H1 (cell line): ENCODE measurements at regions not wholly inside any gene's neighbourhood (a gene's known extent, or its start where the extent isn't known, plus 50 kb on each side); places are given as distances from the start of the nearest gene placed in this dataset.
A peak's percentile ranks its signal among the peaks of the same experiment; 100 is the strongest.

Source experiments
- CTCF ChIA-PET: fragments of 300-600 bp; sonication (Branson Sonifier 250); formaldehyde crosslinking; loops from one replicate; lab custom pipeline; 2021; ENCODE audit not compliant: partially characterized antibody; lab: Charles Lee
- POLR2A ChIA-PET: fragments of 300-600 bp; sonication (Branson Sonifier 250); formaldehyde crosslinking; loops from one replicate; lab custom pipeline; 2021; ENCODE audit warnings: inconsistent platforms; ENCODE audit not compliant: partially characterized antibody; lab: Charles Lee
- DNase-seq, 2 experiments: peaks; one replicate each; pipeline versions ENCODE4 v3.0.0 to v3.0.0-alpha.2; 2010 to 2022; ENCODE audit warnings: low spot score in 2 of 2, low read depth in 1 of 2, mixed read lengths in 1 of 2
- FAIRE-seq: peaks from 2 replicates; lab custom pipeline; 2011; peaks lifted over from hg19 to GRCh38; lab: Jason Lieb, UNC
- H2AFZ ChIP-seq: 2 replicates; pipeline ENCODE4 v1.8.1; 2012; ENCODE audit warnings: low read length, inconsistent platforms
- H2AK5ac ChIP-seq: 2 replicates; pipeline ENCODE4 v1.6.1; 2013; ENCODE audit warnings: low read depth, low read length
- H2BK120ac ChIP-seq: replicated peaks from 2 replicates; pipeline ENCODE3; 2013; ENCODE audit warnings: low read depth, low read length, inconsistent platforms
- H2BK12ac ChIP-seq: 2 replicates; pipeline ENCODE4 v1.6.1; 2013; ENCODE audit warnings: low read depth, low read length
- H2BK15ac ChIP-seq: 2 replicates; pipeline ENCODE4 v1.6.1; 2013; ENCODE audit warnings: low read length
- H2BK20ac ChIP-seq: 2 replicates; pipeline ENCODE4 v1.6.1; 2013; ENCODE audit warnings: low read length
- H2BK5ac ChIP-seq: 2 replicates; pipeline ENCODE4 v1.6.1; 2013; ENCODE audit warnings: low read depth, low read length
- H3K14ac ChIP-seq: 2 replicates; pipeline ENCODE4 v1.6.1; 2013; ENCODE audit warnings: inconsistent platforms; ENCODE audit not compliant: insufficient read length
- H3K18ac ChIP-seq: 2 replicates; pipeline ENCODE4 v1.6.1; 2013; ENCODE audit warnings: low read length; ENCODE audit errors: extremely low read depth
- H3K23ac ChIP-seq: 2 replicates; pipeline ENCODE4 v1.6.1; 2013; ENCODE audit warnings: inconsistent platforms; ENCODE audit not compliant: insufficient read length
- H3K23me2 ChIP-seq: 2 replicates; pipeline ENCODE4 v1.6.1; 2013; ENCODE audit warnings: low read depth, low read length
- H3K27ac ChIP-seq: 2 replicates; pipeline ENCODE4 v1.6.1; 2011; ENCODE audit warnings: low read depth, low read length, inconsistent platforms
- H3K27me3 ChIP-seq, 4 experiments: replicated peaks in 1 of 4; 1 replicate in 1 of 4; 2 replicates in 3 of 4; pipeline versions ENCODE4 v1.6.1 to v1.8.1; 2011 to 2013; ENCODE audit warnings: low read length in 3 of 4, mild to moderate bottlenecking in 3 of 4, inconsistent platforms in 2 of 4, mixed read lengths in 2 of 4, moderate library complexity in 1 of 4; ENCODE audit not compliant: control insufficient read depth in 3 of 4, insufficient read depth in 3 of 4; ENCODE audit errors: extremely low read depth in 1 of 4
- H3K36me3 ChIP-seq, 4 experiments: 2 replicates each; pipeline versions ENCODE4 v1.6.1 to v1.8.1; 2011 to 2013; ENCODE audit warnings: mild to moderate bottlenecking in 4 of 4, low read length in 3 of 4, moderate library complexity in 2 of 4, control low read depth in 1 of 4, inconsistent platforms in 1 of 4; ENCODE audit not compliant: insufficient read depth in 4 of 4, control insufficient read depth in 2 of 4
- H3K4ac ChIP-seq: replicated peaks from 2 replicates; pipeline ENCODE3; 2013; ENCODE audit warnings: low read length, low read depth, mixed read lengths, inconsistent platforms; ENCODE audit not compliant: insufficient read length
- H3K4me1 ChIP-seq, 4 experiments: replicated peaks in 1 of 4; 1 replicate in 1 of 4; 2 replicates in 3 of 4; pipeline versions ENCODE4 v1.6.1 to v1.8.1; 2011 to 2013; ENCODE audit warnings: low read length in 3 of 4, inconsistent platforms in 2 of 4, mixed read lengths in 1 of 4; ENCODE audit not compliant: insufficient read depth in 4 of 4, control insufficient read depth in 3 of 4
- H3K4me2 ChIP-seq, 2 experiments: 2 replicates each; pipeline versions ENCODE4 v1.6.1 to v1.8.1; 2011 to 2013; ENCODE audit warnings: low read depth in 2 of 2, low read length in 2 of 2, control low read depth in 1 of 2, inconsistent platforms in 1 of 2, mild to moderate bottlenecking in 1 of 2; ENCODE audit not compliant: insufficient read depth in 1 of 2
- H3K4me3 ChIP-seq, 4 experiments: fragments of 200-600, 300-600 bp in 1 of 4; sonication (generic), shearing (Covaris generic), sonication (Bioruptor Twin) in 1 of 4; 2 replicates each; pipeline versions ENCODE4 v1.5.1 to v1.8.1; 2011 to 2016; ENCODE audit warnings: low read length in 4 of 4, low read depth in 3 of 4, control low read depth in 2 of 4, inconsistent platforms in 2 of 4, mild to moderate bottlenecking in 2 of 4, mixed read lengths in 1 of 4, moderate library complexity in 1 of 4; ENCODE audit not compliant: insufficient read depth in 2 of 4; ENCODE audit errors: extremely low read depth in 1 of 4
- H3K56ac ChIP-seq: replicated peaks from 2 replicates; pipeline ENCODE3; 2013; ENCODE audit warnings: low read depth, mild to moderate bottlenecking, mixed read lengths, low read length, inconsistent platforms; ENCODE audit not compliant: insufficient read length
- H3K79me1 ChIP-seq: 2 replicates; pipeline ENCODE4 v1.6.1; 2013; ENCODE audit warnings: low read depth, low read length, control low read depth
- H3K79me2 ChIP-seq, 2 experiments: 2 replicates each; pipeline versions ENCODE4 v1.6.1 to v1.8.1; 2012 to 2013; ENCODE audit warnings: low read length in 2 of 2, mild to moderate bottlenecking in 2 of 2, inconsistent platforms in 1 of 2; ENCODE audit not compliant: insufficient read depth in 2 of 2, control insufficient read depth in 1 of 2
- H3K9ac ChIP-seq, 4 experiments: replicated peaks in 1 of 4; 1 replicate in 1 of 4; 2 replicates in 3 of 4; pipeline versions ENCODE4 v1.6.1 to v1.8.1; 2011 to 2013; ENCODE audit warnings: low read depth in 3 of 4, low read length in 3 of 4, control low read depth in 2 of 4, mild to moderate bottlenecking in 2 of 4, moderate library complexity in 2 of 4, inconsistent platforms in 1 of 4; ENCODE audit errors: extremely low read depth in 1 of 4
- H3K9me3 ChIP-seq, 2 experiments: 2 replicates each; pipeline versions ENCODE4 v1.6.1 to v1.8.1; 2012 to 2013; ENCODE audit warnings: mild to moderate bottlenecking in 2 of 2, moderate library complexity in 2 of 2, control low read depth in 1 of 2, inconsistent platforms in 1 of 2, low read depth in 1 of 2, low read length in 1 of 2, mixed read lengths in 1 of 2; ENCODE audit not compliant: insufficient read depth in 2 of 2
- H4K20me1 ChIP-seq, 2 experiments: replicated peaks in 1 of 2; 2 replicates each; pipeline versions ENCODE3 to v1.8.1; 2011 to 2013; ENCODE audit warnings: inconsistent platforms in 2 of 2, low read length in 2 of 2, mild to moderate bottlenecking in 1 of 2; ENCODE audit not compliant: insufficient read depth in 2 of 2, control insufficient read depth in 1 of 2
- H4K5ac ChIP-seq: 2 replicates; pipeline ENCODE4 v1.6.1; 2013; ENCODE audit warnings: low read length, low read depth, mixed read lengths, inconsistent platforms; ENCODE audit not compliant: insufficient read length
- H4K8ac ChIP-seq: 2 replicates; pipeline ENCODE4 v1.8.0; 2013; ENCODE audit warnings: mild to moderate bottlenecking, moderate library complexity, low read length, inconsistent platforms; ENCODE audit not compliant: insufficient read depth; ENCODE audit errors: extremely low read depth
- H4K91ac ChIP-seq: replicated peaks from 2 replicates; pipeline ENCODE3; 2013; ENCODE audit warnings: low read length, mixed read lengths, inconsistent platforms; ENCODE audit not compliant: insufficient read length
- ATF2 ChIP-seq: IDR thresholded peaks from 2 replicates; pipeline ENCODE4 v1.6.1; 2012; ENCODE audit warnings: low read length, inconsistent platforms
- BACH1 ChIP-seq: IDR thresholded peaks from 2 replicates; pipeline ENCODE4 v1.6.1; 2012; ENCODE audit warnings: low read length, improper control_type of control experiment
- BRCA1 ChIP-seq: IDR thresholded peaks from 2 replicates; pipeline ENCODE4 v1.6.1; 2012; ENCODE audit warnings: low read depth, low read length, improper control_type of control experiment
- CBX5 ChIP-seq: fragments of 300-800, 300-1000 bp; sonication (generic); IDR thresholded peaks from 2 replicates; pipeline ENCODE4 v1.7.1; 2016; ENCODE audit warnings: antibody characterized with exemption, low read length, low read depth
- CBX8 ChIP-seq: fragments of 300-800, 300-1000 bp; sonication (generic); IDR thresholded peaks from 2 replicates; pipeline ENCODE4 v1.7.1; 2016; ENCODE audit warnings: low read depth, low read length, borderline replicate concordance
- CREB1 ChIP-seq: IDR thresholded peaks from 2 replicates; pipeline ENCODE4 v1.6.1; 2012; ENCODE audit warnings: inconsistent platforms
- CTBP2 ChIP-seq: IDR thresholded peaks from 2 replicates; pipeline ENCODE4 v1.7.0; 2011; ENCODE audit warnings: borderline replicate concordance, mild to moderate bottlenecking, moderate library complexity, mixed read lengths, low read length; ENCODE audit not compliant: insufficient read depth, insufficient read length
- KDM1A ChIP-seq: fragments of 200-600, 300-600 bp; sonication (generic); IDR thresholded peaks from 2 replicates; pipeline ENCODE4 v1.7.1; 2016; ENCODE audit warnings: mild to moderate bottlenecking, low read length, borderline replicate concordance
- MAX ChIP-seq: IDR thresholded peaks from 2 replicates; pipeline ENCODE4 v1.6.1; 2012; ENCODE audit warnings: inconsistent platforms
- POU5F1 ChIP-seq: IDR thresholded peaks from 2 replicates; pipeline ENCODE4 v1.6.1; 2011; ENCODE audit warnings: low read depth, mild to moderate bottlenecking, low read length, moderate library complexity
- SIRT6 ChIP-seq: IDR thresholded peaks from one replicate; pipeline ENCODE4 v1.7.1; 2012; ENCODE audit warnings: low read length, inconsistent platforms
- SIX5 ChIP-seq: IDR thresholded peaks from 2 replicates; pipeline ENCODE4 v1.6.1; 2011; ENCODE audit warnings: mild to moderate bottlenecking, low read depth, low read length
- ZNF274 ChIP-seq: IDR thresholded peaks from 2 replicates; pipeline ENCODE4 v1.7.0; 2012; ENCODE audit warnings: low read length, borderline replicate concordance; ENCODE audit errors: extremely low read depth
- WGBS, 2 experiments: shearing (Covaris generic) in 1 of 2; methylation state at CpG; one replicate each; pipeline versions ENCODE4 v1.1.6 to v1.1.7; 2013 to 2015; ENCODE audit warnings: low lambda C conversion rate in 2 of 2, mixed read lengths in 2 of 2, inconsistent platforms in 1 of 2, low coverage in 1 of 2, missing lambda C conversion rate in 1 of 2; ENCODE audit not compliant: insufficient replicate concordance in 2 of 2, insufficient coverage in 1 of 2, insufficient read length in 1 of 2; ENCODE audit errors: extremely low coverage in 1 of 2, missing lambda C conversion rate in 1 of 2; 5-methylcytosine and 5-hydroxymethylcytosine counted together

GRCh38 chr4:128591482-128591881, 218.0 kb upstream of the JADE1 start:
- WGBS, 2 experiments: 89% methylated on average over 9 of the region's 9 CpGs; no CpG with 5 or more reads in 1 of the 2 experiments
- Histone ChIP-seq H2AFZ (no peak overlapping the region), H4K20me1 (no peaks in the 10 kb centered on the region), H3K27me3 (no peaks in the 10 kb centered on the region), H3K4me2 (no peak overlapping the region), H3K9me3 (peaks cover 3 to 8% of the 10 kb centered on the region in 2 experiments), H4K8ac (no peak overlapping the region), H3K27ac (no peak overlapping the region), H3K79me1 (no peaks in the 10 kb centered on the region), H2BK5ac (no peak overlapping the region; the same call in 1 of the 2 replicates), H3K9ac (no peak overlapping the region), H3K4me3 (no peak overlapping the region), H2BK12ac (no peak overlapping the region), H4K91ac (no peak overlapping the region), H3K79me2 (no peaks in the 10 kb centered on the region), H2AK5ac (no peak overlapping the region), H3K36me3 (no peaks in the 10 kb centered on the region), H3K18ac (no peak overlapping the region), H3K56ac (no peak overlapping the region), H3K4me1 (no peaks in the 10 kb centered on the region; a peak in 1 of 7 replicates), H3K4ac (no peak overlapping the region), H2BK120ac (no peak overlapping the region), H3K23ac (no peak overlapping the region), H2BK15ac (no peak overlapping the region), H4K5ac (no peak overlapping the region), H2BK20ac (0 out of 2 replicates have a peak overlapping the region, but pooled peaks have one; percentile 29), H3K23me2 (no peaks in the 10 kb centered on the region), H3K14ac (no peak overlapping the region)
- POLR2A ChIA-PET: interaction anchor here (0.9 to 1.4 kb wide), 2 partner anchors 10 to 626 kb away, joined by 3 read pairs; partner anchors contain the start of genes ABHD18 and MFSD8
- CTCF ChIA-PET: interaction anchor here (0.5 to 1.5 kb wide), 3 partner anchors 17 to 244 kb away, joined by 3 to 7 read pairs (median 3); no protein-coding TSS in a partner anchor
- FAIRE-seq (no peak), DNase-seq (peak in 1 of 2 experiments; percentile 30)
- TF ChIP-seq CBX5: no peak
- no peak for TF ChIP-seq CTBP2
- TF ChIP-seq BRCA1: no peak
- TF ChIP-seq CBX8: no peak
- TF ChIP-seq ZNF274: no peak
- TF ChIP-seq KDM1A: no peak
- no peak for TF ChIP-seq BACH1
- no peak for TF ChIP-seq CREB1
- TF ChIP-seq SIRT6: no peak
- no peak for TF ChIP-seq SIX5
- no peak for TF ChIP-seq ATF2
- no peak for TF ChIP-seq POU5F1
- no peak for TF ChIP-seq MAX
